HG03135 (cell line): ENCODE measurements at regions not wholly inside any gene's neighbourhood (a gene's known extent, or its start where the extent isn't known, plus 50 kb on each side); places are given as distances from the start of the nearest gene placed in this dataset.
"Not testable (repeated sequence)": the region's sequence is repeated elsewhere in the genome, so short reads cannot be mapped to it uniquely, and the experiment has no call there.

Experiments used
- ATAC-seq: cut with Tn5 transposase; IDR thresholded peaks from one replicate; pipeline ENCODE4 v1.9.1; 2021; ENCODE audit warnings: mild to moderate bottlenecking, moderate library complexity; ENCODE audit not compliant: unreplicated experiment

DNA sequence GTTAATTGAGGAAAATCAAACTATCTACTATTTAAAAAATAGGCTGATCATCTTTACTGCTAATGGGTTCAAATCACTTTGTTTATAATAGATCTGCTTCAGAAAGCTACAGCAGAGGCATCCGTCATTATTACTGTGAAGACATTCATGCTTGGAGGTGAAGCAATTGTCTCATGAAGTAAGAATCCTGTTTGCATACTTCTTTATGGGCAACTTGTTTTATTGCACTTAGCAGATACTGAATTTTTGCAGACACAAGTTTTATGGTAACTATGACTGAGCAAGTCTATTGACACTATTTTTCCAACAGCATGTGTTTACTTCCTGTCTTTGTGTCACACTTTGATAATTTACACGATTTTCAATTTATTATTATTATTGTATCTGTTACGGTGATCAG lies 573.9 kb downstream of the RFPL4B start:
- no peak for ATAC-seq

DNA sequence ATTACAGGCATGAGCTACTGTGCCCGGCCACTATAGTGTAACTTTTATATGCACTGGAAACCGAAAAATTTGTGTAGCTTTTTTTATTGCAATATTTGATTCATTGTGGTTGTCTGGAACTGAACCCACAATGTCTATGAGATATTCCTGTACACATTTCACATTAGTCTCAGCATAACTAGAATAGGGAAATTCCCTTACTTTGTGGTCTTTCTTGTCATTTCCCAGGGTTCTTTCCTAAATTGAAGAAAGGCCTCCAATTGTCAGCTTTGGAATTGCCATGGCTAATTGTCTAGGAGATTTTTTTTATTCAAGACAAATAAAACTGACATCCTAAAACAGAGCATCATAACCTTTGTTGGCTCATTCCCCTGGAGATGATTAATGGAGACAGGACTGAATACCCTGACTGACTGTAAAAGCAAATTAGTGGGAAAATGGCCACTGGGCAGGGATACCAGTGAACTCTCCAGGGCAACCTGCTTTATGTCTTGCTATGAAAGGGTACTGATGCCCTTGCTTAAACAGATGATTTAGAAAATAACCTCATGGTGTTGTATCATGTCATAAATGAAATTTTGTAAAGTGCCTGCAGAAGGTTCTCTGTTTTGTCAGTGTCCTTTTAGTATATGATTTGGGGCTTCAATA lies 576.9 kb downstream of the RFPL4B start:
- no peak for ATAC-seq

DNA sequence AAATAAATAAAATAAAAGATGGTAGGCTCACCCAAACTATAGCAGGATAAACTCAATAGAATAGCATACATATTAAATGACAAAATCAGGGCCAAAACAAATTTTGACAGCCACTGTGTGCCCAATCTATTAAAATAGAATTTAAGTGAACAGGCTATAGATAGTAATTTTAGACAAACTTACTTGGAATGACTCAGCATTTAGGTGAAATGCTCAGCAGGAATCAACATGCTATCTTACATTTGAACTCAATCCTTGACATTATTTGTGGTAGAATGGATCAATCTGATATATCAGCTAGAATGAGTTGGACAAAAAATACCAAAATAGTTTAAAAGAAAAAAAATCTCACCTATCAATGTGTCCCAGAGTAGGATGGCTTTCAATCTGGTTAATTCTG lies 578.6 kb downstream of the RFPL4B start:
- no peak for ATAC-seq

DNA sequence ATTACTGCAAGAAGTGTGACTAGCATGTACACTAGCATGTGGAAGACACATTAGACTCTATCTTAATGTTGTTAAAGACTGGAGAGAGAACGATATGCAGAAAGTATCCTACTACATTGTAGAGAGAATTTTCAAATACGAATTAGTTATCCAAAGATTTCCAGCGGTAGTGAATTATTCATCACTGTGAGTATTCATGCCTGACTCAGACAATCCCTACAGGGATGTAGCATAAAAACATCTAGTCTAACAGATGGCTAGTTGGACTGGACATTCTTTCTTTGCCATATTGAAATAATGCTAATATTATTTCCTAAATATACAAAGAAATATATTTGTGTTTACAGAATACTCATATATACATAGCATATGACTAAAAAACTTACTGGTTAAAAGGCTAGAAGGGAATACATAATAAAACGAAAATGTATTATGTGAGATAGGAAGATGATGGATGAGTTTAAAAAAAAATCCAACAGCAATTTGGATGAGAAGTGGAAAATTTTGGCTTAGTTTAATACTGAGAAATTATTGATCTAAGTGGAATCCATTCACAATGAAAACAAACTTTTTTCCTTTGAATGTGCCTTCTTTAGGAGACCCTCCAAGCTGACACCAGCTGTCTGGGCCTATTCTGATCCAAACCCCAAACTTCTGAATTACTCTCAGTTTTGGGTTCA lies 580.7 kb downstream of the RFPL4B start:
- ATAC-seq: no peak

DNA sequence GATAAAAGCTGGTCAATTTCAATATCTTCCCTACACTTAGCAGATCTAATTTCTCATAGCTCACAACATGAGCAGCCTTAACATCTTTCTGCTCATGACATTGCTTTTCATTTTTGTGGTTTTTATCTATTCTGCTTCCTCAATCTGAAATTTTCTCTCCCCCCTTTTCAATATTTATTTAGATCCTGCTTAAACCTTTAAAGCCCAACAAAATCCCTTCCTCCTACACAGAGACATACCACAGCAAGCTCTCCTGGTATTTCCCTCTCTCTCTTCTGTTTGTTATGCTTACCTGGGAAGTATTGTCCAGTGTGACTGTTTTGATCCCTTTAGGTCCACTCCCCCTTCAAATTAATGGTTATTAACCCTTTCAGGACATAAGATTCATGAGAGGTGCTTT lies 582.5 kb downstream of the RFPL4B start:
- ATAC-seq: no peak

DNA sequence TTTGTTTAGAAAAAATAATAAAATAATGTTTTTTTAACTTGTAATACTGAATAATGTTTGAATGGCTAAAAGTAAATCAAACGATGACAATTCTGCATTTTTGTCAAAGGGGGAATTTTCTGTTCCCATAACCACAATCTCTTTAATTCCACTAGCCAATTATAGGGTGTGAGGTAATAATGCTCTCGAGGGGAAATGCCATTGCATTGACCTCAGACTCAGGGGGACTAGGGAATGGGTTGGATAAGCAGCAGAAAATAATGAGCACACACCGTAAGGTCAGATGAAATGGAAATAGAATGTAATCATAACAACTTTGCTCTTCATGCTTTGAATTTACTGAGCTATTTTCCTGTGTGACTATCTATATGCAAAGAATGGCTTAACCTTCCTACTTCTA lies 584.7 kb downstream of the RFPL4B start:
- no peak for ATAC-seq

DNA sequence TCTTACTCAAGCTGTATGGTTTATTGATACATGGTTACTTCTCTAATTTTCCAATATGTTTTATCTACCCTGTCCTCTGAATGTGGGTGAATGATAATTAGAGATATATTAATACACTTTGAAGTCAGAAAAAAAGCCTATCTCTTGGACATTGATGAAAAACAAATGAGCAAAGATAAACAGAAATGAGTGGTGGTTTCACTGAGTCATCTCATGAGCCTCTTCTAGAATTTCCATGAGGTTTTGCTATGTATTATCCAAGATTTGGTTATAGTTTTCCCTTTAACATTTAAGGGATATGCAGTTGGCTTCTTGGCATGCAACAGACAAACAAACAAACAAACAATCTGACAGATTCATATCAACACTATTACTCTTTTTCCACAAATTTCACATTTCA lies 586.8 kb downstream of the RFPL4B start:
- ATAC-seq: no peak

DNA sequence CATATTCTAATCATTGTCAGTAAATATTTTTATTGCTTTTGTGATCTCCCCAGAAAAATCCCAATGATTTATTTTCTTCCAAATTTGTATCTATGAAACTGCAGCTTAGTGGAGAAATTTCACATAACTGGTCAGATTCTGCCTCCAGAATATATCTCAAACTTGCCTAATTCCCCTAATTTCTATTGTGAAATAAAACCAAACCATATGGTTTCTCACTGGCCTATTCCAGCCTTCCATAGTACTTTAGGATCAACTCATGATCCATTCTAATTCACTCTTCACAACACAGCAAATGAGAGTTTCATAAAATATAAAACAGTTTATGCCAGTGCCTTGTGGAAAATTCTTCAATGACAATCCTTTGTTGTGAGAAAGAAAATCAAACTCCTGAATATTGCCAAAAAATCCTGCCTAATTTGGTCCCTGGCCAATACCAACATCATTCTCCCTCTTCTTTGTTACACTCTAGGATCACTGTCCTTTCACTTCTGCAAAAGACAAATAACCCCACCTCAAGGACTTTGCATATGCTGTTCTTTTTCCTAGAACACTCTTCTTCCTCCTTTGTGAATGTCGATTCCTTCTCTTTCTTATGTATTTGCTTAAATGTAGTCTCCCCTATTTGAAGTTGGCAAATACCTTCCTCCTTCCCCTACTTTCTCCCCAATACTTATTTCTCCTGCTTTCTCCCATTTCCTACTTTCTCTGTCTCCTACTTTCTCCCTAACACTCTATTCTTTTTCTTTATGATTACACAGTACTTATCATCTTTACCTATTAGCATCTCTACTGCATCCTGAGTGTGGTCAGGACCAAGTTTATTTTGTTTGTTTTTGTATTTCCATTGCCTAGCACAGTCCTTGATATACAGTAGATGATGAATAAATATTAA lies 587.5 kb downstream of the RFPL4B start:
- ATAC-seq: no peak

DNA sequence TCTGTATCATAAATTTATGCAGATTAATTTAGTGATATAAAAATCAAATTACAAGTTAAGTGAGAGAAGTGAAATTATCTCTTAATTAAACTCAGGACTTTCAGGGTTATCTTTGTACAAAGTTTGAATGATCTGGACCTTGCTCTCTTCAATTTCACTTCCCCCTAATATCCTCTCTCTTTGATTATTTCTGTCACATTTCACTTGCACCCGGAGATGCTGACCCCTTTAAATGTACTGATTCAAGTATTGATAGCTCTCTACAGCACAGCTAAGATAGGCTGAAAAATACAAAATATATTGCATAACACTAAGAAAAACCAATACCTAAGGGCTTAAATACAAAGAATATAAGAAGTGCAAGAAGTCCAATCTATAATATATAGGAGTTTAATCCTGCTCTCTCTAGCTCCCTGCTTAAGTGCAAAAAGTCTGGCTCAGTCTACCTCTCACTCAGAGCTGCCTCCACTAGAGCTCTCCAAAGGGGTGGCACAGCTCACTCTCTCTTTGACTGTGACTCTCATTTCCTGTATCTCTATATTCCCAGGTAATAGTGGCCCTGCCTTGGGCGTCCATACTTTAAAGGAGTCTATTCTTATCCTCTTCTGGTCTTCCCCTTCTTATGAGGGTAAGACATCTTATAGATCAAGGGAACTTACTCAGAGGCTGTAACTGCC lies 588.4 kb downstream of the RFPL4B start:
- no peak for ATAC-seq

DNA sequence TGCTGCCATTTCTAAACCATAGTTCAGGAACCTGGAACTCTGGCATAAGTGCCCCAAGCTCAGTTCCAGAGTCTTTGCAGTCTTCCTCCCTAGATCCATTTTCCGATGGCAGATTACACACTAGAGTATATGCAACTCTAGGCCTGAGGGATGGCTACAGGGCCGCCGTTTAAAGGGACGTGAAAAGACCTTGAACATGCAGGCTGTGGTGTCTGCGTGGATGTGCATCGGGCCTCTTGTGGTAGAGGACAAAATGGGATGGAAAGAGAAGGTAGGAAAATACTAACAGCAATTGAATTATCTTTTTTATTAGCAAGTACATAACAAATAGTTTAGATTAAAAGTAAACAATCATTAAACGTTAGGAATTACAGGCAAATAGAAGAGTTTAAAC lies 588.9 kb downstream of the RFPL4B start:
- ATAC-seq: no peak

DNA sequence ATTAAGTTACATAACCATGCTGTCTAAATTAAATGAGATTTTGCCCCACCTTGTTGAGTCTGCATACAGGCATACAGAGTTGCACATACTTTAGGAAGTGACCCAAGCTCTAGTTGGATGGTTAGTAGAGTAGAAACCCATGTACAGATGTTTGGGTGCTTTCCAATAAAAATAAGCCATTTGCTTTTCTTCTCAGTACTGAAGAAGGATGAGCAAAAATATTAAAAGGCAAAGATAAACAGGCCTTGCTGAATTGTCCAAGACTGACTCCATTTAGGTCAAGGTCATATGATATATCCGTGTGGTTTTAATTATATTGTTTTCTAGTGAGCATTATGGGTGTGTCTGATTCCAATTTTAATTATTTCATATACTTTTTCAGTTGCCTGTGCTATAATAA lies 589.4 kb downstream of the RFPL4B start:
- ATAC-seq: no peak

DNA sequence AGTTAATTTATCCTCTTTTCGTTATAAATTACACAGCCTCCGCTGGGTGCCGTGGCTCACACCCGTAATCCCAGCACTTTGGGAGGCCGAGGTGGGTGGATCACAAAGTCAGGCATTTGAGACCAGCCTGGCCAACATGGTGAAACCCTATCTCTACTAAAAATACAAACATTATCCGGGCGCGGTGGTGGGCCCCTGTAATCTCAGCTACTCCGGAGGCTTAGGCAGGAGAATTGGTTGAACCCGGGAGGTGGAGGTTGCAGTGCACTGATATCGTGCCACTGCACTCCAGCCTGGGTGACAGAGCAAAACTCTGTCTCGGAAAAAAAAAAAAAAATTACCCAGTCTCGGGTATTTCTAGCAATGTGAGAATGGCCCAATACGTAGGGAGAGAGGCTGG lies 590.6 kb downstream of the RFPL4B start:
- not testable (repeated sequence) for ATAC-seq

DNA sequence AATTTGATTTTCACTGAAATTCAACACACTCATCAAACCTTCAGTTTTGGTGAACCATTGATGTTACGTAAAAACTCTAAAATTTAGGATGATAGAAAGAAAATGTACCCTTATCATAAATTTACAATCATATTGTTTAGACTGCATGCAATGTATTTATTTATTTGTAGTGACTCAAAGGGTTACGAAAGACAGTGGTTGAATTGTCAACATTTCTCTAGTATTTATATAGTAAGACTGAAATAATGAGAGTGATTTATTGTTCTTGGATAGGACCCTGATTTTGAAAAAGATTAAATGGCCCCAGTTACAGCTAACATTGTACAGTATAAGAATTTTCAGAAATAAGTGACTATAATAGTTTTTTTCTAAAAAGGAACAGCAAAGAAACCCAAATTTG lies 591.5 kb downstream of the RFPL4B start:
- ATAC-seq: no peak

DNA sequence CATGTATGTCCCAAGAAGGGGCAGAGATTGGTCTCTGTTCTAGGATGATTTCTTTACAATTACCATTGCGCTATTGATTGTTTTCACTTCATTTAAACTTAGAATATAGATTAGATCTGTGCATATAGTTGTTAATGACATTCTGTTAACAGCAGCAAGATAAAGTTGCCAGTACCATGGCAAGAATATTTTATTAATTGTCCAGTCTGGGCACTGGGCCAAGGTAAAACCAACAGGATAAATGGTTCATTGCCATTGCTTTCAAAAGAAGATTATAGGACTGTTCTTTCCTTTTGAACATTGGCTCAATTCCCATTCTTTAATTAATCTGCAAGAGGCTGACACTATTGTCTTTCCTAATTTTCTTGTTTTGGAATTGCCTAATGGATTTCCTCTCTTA lies 592.4 kb downstream of the RFPL4B start:
- ATAC-seq: no peak

DNA sequence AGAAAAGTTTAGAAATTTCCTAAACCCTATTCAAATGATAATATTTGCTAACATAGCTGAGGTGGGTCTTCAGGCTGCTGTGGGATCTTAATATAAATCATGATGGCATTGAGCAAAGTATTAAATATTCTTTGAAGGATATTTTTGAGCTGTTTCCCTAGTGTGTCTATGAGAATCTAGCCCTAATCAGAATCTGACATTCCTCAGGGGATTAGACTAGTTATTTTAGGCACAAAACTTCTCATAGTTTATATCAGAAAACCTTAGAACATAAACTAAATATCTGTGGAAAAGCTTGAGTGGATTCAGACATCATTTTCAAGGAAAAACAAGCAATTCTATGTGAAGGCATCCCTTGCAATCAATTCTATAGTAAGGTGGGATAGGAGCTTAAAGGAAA lies 594.5 kb downstream of the RFPL4B start:
- no peak for ATAC-seq

DNA sequence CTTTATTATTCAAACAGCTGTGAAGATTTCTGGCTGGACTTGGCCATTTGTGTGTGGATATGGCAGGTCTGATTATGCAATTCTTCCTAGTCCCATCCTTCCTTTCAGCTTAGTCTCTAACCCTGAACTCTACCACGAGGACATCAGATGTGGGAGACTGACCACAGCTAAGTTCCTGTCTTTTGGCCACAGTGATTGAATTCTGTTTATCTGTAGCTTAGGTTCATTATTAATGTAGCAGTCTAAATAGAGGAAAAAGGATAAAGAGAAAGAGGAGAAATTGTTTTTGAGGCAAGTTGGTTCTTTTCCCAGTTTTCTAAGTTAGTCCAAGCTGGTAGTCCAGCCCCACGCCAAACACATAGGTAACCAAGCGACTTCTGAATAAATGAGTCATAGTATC lies 598.9 kb downstream of the RFPL4B start:
- ATAC-seq: no peak

DNA sequence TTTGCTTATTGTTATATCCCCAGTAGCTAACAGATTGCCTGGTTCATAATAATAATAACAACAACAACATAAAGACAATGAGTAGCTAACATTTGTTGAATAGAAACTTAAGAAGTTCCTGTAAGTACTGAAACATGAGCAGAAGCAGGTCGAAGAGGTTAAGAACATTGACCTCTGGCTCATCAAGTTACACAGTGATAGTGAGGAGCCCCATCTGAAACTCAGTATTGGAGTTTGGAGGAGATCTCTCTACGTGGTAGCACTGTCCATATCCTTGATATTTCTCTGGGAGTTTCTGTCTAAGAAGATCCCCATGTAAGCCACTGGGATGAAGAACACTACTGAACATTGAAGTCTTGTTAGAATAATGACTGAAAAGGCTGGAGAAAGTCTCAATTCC lies 600.4 kb downstream of the RFPL4B start:
- no peak for ATAC-seq

DNA sequence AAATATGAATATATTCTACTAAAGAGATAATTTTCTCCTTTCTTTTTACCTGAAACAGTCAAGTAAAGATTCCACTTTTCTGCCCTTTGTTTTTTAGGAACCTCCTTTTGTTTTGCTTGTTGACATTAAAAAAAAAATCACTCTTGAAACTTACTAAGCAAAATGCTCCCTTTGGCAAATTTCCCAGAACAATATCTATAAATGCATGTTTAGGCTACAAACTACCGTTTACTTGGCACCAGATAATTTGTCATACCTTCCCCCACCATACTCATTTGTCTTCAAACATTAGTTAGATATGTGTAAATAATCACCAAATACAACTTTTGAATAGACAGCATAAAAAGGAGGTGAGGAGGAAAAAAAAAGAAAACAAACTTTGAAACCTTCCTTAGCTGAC lies 604.7 kb downstream of the RFPL4B start:
- no peak for ATAC-seq

DNA sequence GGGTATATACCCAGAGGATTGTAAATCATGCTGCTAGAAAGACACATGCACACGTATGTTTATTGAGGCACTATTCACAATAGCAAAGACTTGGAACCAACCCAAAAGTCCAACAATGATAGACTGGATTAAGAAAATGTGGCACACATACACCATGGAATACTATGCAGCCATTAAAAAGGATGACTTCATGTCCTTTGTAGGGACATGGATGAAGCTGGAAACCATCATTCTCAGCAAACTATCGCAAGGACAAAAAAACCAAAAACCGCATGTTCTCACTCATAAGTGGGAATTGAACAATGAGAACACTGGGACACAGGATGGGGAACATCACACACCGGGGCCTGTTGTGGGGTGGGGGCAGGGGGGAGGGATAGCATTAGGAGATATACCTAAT lies 608.6 kb downstream of the RFPL4B start:
- ATAC-seq: not testable (repeated sequence)

DNA sequence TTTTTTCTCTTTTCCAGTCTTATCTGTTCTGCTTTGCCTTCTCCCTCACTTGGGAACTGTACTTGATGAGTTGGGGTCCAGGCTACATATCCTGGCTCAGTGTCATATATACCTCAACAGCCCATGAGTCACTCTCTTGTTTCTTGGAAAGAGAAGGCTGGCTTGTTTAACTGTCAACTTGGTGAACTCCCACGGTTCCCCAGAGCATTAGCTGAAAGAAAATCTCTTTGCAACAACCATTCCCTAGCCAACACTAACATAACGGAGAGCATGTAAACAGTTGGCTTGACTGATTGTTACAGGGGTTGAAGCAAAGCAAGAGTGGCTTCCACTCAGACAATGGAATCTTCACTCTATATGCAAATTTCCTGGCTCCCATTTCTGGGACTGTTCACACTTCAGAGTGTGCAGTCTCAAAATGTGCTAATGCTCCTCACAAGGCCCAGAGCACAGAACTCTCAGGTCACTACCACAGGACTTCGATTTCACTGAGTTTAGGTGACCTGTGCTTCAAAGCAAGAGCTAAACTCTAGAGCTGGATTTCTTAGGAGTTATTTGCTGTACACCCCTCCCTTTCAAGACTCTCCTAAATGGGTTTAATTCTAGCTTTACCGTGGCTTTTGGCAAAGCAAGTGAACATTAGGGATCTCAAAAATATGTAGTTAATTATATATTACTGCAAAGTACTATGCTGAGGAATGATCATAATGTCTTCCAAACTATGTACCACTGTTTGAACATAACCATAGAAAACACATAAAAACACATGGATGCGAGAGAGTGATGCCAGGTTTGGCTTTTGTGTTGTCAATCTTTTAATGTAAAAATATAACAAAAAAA lies 609.8 kb downstream of the RFPL4B start:
- no peak for ATAC-seq

DNA sequence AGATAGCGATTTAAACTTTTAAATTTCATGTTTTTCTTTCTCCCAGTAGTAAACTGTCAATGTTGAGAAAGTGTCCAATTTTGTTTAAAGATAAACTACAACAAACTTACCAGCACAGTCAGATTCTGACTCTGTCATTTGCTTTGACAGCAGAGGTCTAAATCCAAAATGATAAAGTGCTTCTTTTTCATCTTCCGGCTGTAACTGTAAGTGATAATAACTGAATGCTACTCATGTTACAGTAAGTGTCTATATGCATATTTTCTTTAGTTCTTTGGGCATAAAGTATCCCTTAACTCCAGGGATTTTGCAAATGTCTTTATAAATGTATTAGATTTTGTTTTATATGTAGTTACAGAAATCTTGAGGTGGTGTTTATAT lies 610.4 kb downstream of the RFPL4B start:
- no peak for ATAC-seq
